HepG2 (cell line): ENCODE measurements at regions not wholly inside any gene's neighbourhood (a gene's known extent, or its start where the extent isn't known, plus 50 kb on each side); places are given as distances from the start of the nearest gene placed in this dataset.

Experiments used
- DMAP1 ChIP-seq: IDR thresholded peaks from 2 replicates; pipeline ENCODE4 v1.6.1; 2016
- JDP2 ChIP-seq: sonication (generic); formaldehyde crosslinking; IDR thresholded peaks from 2 replicates; pipeline ENCODE4 v1.8.1; 2022; ENCODE audit warnings: missing genetic modification reagents, borderline replicate concordance
- KAT7 ChIP-seq: IDR thresholded peaks from 2 replicates; pipeline ENCODE4 v1.6.1; 2018; ENCODE audit warnings: borderline replicate concordance, missing compliant biosample characterization
- POLR2A ChIP-seq, 2 experiments: IDR thresholded peaks; 2 replicates each; pipeline ENCODE4 v1.6.1; 2011; ENCODE audit warnings: low read depth in 2 of 2, low read length in 2 of 2, mild to moderate bottlenecking in 1 of 2, moderate library complexity in 1 of 2; ENCODE audit not compliant: insufficient read depth in 1 of 2
- ZFAT ChIP-seq: sonication (generic); formaldehyde crosslinking; conservative IDR thresholded peaks from 2 replicates; pipeline ENCODE4 v1.8.1; 2023; ENCODE audit warnings: missing genetic modification reagents, inconsistent platforms
- ZNF264 ChIP-seq: sonication (generic); formaldehyde crosslinking; IDR thresholded peaks from 2 replicates; pipeline ENCODE4 v1.4.0; 2020; ENCODE audit warnings: missing genetic modification reagents
- ZNF83 ChIP-seq: sonication (generic); formaldehyde crosslinking; IDR thresholded peaks from 2 replicates; pipeline ENCODE4 v1.4.0; 2020; ENCODE audit warnings: missing genetic modification reagents, mild to moderate bottlenecking, borderline replicate concordance
- TF ChIP-seq, protein P1 (sequence below): sonication (generic); formaldehyde crosslinking; IDR thresholded peaks from 2 replicates; pipeline ENCODE4 v1.4.0; 2020; ENCODE audit warnings: mild to moderate bottlenecking, missing genetic modification reagents, borderline replicate concordance
- TF ChIP-seq, protein P2 (sequence below): sonication (generic); formaldehyde crosslinking; conservative IDR thresholded peaks from 2 replicates; pipeline ENCODE4 v1.4.0; 2020; ENCODE audit warnings: missing genetic modification reagents
- TF ChIP-seq, protein P3 (sequence below): sonication (generic); formaldehyde crosslinking; IDR thresholded peaks from 2 replicates; pipeline ENCODE4 v1.4.0; 2020; ENCODE audit warnings: mild to moderate bottlenecking, missing genetic modification reagents
- TF ChIP-seq, protein P4 (sequence below): sonication (generic); formaldehyde crosslinking; IDR thresholded peaks from 2 replicates; pipeline ENCODE4 v1.4.0; 2020; ENCODE audit warnings: mild to moderate bottlenecking, missing genetic modification reagents
- TF ChIP-seq, protein P5 (sequence below): sonication (generic); formaldehyde crosslinking; IDR thresholded peaks from 2 replicates; pipeline ENCODE4 v1.4.0; 2020; ENCODE audit warnings: low read depth, mild to moderate bottlenecking, missing genetic modification reagents
- TF ChIP-seq, protein P6 (sequence below): sonication (generic); formaldehyde crosslinking; IDR thresholded peaks from 2 replicates; pipeline ENCODE4 v1.4.0; 2020; ENCODE audit warnings: missing genetic modification reagents
- TF ChIP-seq, protein P7 (sequence below): IDR thresholded peaks from 2 replicates; pipeline ENCODE4 v1.6.1; 2016; ENCODE audit warnings: missing biosample characterization, missing genetic modification reagents, low read depth
- TF ChIP-seq, protein P8 (sequence below), 2 experiments: IDR thresholded peaks; 2 replicates each; pipeline ENCODE4 v1.6.1; 2011 to 2012; ENCODE audit warnings: low read length in 2 of 2, borderline replicate concordance in 1 of 2, low read depth in 1 of 2, mild to moderate bottlenecking in 1 of 2, moderate library complexity in 1 of 2

DNA sequence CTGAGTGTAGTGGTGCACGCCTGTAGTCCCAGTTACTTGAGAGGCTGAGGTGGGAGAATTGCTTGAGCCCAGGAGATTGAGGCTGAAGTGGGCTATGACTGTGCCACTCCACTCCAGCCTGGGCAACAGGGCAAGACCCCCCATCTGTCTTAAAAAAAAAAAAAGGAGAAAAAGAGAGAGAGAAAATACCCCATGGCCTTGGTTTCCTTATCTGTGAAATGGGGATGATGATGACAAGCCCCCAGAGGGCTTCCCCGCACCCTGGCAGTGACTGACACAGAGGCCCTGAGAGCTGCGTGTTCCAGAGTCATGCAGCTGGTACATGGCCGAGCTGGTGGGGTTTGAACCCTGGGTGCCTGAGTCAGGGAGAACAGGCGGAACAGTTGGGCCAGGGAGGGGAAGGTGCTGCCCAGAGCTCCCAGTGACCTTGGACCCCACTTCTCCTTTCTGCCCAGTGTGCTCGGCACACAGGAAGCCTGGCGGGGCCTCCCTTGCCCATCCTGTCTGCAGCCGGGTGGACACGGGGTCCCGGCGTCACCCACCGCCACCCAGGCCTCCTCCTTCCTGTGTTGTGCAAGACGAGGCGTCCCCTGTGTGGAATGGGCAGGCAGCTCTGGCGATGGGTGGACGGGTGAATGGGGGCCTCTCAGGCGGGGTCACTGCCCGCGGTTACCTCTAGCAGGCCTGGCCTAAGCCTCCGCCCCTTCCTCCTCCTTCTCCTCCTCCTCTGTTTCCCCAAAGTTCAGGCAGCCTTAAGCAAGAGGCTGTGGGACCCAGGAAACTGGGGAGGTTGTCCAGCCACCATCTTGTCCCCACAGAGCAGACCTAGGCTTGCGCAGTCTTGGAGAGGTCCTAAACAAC is 84.2 kb downstream of the CEBPB start (continued):
- TF ChIP-seq, protein P1, sequence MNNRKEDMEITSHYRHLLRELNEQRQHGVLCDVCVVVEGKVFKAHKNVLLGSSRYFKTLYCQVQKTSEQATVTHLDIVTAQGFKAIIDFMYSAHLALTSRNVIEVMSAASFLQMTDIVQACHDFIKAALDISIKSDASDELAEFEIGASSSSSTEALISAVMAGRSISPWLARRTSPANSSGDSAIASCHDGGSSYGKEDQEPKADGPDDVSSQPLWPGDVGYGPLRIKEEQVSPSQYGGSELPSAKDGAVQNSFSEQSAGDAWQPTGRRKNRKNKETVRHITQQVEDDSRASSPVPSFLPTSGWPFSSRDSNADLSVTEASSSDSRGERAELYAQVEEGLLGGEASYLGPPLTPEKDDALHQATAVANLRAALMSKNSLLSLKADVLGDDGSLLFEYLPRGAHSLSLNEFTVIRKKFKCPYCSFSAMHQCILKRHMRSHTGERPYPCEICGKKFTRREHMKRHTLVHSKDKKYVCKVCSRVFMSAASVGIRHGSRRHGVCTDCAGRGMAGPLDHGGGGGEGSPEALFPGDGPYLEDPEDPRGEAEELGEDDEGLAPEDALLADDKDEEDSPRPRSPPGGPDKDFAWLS, result peak; percentile 99
- TF ChIP-seq ZNF264 (peak; percentile 75; the same call in 1 of the 2 replicates), ZNF83 (CRISPR knock-in tag) (peak; percentile 63; the same call in 1 of the 2 replicates), DMAP1 (CRISPR knock-in tag) (peak; percentile 76), POLR2A (IDR thresholded peaks at IDR 0.05; ENCODE audit: insufficient read depth in 1 of 2, low read depth in 2 of 2, low read length in 2 of 2) (no peak; a peak in 1 of 4 replicates), KAT7 (peak; percentile 99), ZFAT (CRISPR knock-in tag) (no peak), JDP2 (CRISPR knock-in tag) (no peak)
- TF ChIP-seq, protein P2, sequence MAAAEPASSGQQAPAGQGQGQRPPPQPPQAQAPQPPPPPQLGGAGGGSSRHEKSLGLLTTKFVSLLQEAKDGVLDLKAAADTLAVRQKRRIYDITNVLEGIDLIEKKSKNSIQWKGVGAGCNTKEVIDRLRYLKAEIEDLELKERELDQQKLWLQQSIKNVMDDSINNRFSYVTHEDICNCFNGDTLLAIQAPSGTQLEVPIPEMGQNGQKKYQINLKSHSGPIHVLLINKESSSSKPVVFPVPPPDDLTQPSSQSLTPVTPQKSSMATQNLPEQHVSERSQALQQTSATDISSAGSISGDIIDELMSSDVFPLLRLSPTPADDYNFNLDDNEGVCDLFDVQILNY, result no peak
- TF ChIP-seq, protein P3, sequence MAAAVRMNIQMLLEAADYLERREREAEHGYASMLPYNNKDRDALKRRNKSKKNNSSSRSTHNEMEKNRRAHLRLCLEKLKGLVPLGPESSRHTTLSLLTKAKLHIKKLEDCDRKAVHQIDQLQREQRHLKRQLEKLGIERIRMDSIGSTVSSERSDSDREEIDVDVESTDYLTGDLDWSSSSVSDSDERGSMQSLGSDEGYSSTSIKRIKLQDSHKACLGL (CRISPR knock-in tag), result peak; percentile 88
- TF ChIP-seq, protein P4, sequence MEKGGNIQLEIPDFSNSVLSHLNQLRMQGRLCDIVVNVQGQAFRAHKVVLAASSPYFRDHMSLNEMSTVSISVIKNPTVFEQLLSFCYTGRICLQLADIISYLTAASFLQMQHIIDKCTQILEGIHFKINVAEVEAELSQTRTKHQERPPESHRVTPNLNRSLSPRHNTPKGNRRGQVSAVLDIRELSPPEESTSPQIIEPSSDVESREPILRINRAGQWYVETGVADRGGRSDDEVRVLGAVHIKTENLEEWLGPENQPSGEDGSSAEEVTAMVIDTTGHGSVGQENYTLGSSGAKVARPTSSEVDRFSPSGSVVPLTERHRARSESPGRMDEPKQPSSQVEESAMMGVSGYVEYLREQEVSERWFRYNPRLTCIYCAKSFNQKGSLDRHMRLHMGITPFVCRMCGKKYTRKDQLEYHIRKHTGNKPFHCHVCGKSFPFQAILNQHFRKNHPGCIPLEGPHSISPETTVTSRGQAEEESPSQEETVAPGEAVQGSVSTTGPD (CRISPR knock-in tag), result peak; percentile 94
- TF ChIP-seq, protein P5, sequence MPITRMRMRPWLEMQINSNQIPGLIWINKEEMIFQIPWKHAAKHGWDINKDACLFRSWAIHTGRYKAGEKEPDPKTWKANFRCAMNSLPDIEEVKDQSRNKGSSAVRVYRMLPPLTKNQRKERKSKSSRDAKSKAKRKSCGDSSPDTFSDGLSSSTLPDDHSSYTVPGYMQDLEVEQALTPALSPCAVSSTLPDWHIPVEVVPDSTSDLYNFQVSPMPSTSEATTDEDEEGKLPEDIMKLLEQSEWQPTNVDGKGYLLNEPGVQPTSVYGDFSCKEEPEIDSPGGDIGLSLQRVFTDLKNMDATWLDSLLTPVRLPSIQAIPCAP (CRISPR knock-in tag), result no peak
- TF ChIP-seq, protein P6, sequence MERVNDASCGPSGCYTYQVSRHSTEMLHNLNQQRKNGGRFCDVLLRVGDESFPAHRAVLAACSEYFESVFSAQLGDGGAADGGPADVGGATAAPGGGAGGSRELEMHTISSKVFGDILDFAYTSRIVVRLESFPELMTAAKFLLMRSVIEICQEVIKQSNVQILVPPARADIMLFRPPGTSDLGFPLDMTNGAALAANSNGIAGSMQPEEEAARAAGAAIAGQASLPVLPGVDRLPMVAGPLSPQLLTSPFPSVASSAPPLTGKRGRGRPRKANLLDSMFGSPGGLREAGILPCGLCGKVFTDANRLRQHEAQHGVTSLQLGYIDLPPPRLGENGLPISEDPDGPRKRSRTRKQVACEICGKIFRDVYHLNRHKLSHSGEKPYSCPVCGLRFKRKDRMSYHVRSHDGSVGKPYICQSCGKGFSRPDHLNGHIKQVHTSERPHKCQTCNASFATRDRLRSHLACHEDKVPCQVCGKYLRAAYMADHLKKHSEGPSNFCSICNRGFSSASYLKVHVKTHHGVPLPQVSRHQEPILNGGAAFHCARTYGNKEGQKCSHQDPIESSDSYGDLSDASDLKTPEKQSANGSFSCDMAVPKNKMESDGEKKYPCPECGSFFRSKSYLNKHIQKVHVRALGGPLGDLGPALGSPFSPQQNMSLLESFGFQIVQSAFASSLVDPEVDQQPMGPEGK (CRISPR knock-in tag), result peak; percentile 99
- TF ChIP-seq, protein P7, sequence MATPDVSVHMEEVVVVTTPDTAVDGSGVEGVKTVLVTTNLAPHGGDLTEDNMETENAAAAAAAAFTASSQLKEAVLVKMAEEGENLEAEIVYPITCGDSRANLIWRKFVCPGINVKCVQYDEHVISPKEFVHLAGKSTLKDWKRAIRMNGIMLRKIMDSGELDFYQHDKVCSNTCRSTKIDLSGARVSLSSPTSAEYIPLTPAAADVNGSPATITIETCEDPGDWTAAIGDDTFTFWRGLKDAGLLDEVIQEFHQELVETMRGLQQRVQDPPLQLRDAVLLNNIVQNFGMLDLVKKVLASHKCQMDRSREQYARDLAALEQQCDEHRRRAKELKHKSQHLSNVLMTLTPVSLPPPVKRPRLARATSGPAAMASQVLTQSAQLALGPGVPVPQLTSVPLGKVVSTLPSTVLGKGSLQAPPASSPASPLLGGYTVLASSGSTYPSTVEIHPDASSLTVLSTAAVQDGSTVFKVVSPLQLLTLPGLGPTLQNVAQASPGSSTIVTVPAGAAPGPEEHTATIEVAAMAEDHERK, result no peak; the same call in 1 of the 2 replicates
- TF ChIP-seq, protein P8, sequence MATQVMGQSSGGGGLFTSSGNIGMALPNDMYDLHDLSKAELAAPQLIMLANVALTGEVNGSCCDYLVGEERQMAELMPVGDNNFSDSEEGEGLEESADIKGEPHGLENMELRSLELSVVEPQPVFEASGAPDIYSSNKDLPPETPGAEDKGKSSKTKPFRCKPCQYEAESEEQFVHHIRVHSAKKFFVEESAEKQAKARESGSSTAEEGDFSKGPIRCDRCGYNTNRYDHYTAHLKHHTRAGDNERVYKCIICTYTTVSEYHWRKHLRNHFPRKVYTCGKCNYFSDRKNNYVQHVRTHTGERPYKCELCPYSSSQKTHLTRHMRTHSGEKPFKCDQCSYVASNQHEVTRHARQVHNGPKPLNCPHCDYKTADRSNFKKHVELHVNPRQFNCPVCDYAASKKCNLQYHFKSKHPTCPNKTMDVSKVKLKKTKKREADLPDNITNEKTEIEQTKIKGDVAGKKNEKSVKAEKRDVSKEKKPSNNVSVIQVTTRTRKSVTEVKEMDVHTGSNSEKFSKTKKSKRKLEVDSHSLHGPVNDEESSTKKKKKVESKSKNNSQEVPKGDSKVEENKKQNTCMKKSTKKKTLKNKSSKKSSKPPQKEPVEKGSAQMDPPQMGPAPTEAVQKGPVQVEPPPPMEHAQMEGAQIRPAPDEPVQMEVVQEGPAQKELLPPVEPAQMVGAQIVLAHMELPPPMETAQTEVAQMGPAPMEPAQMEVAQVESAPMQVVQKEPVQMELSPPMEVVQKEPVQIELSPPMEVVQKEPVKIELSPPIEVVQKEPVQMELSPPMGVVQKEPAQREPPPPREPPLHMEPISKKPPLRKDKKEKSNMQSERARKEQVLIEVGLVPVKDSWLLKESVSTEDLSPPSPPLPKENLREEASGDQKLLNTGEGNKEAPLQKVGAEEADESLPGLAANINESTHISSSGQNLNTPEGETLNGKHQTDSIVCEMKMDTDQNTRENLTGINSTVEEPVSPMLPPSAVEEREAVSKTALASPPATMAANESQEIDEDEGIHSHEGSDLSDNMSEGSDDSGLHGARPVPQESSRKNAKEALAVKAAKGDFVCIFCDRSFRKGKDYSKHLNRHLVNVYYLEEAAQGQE (IDR thresholded peaks at IDR 0.05; ENCODE audit: borderline replicate concordance in 1 of 2, low read depth in 1 of 2, low read length in 2 of 2), result peak in 1 of 2 experiments; percentile 19; a peak in 1 of 4 replicates
